ENCODE measurements at regions not wholly inside any gene's neighbourhood (a gene's known extent, or its start where the extent isn't known, plus 50 kb on each side); places are given as distances from the start of the nearest gene placed in this dataset.
"Not testable (repeated sequence)": the region's sequence is repeated elsewhere in the genome, so short reads cannot be mapped to it uniquely, and the experiment has no call there.

DNA sequence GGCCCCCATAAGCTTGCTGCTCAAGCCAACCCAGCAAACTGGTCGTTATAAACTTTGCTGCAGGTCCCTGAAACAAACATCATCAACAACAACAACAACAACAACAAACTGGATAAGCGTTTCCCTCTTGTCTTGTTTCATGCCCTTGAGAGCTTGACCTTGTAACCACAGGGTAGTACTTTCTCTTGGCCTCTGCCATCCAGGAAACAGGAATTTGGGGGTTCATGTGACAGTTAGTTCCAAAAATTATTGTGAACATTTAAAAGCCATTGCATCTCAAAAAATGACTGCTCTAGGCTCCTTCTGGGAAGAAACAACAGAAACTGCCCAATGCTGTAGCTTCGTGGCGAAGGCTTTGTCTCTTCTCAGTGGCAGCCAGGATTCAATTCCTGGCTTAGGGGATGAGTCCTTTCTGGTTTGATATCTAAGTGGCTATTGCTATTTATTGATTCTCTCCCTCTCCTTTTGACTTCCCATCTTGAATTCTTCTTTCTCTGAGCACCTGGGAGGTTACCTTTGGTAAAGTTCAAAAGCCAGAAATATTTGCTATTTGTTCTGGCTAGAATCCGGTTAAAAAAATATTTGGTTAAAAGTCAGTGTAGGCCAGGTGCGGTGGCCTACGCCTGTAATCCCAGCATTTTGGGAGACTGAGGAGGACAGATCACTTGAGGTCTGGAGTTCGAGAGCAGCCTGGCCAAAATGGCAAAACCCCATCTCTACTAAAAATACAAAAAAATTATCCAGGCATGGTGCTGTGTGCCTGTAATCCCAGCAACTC is 52.0 kb upstream of the CPM start:
- no peak for FAIRE-seq

- not testable (repeated sequence) for FAIRE-seq
Measured at GRCh38 chr12:68997526-68997925, 64.6 kb upstream of the CPM start.

- no peak for FAIRE-seq
Measured at GRCh38 chr12:68998041-68998440, 65.1 kb upstream of the CPM start.

- FAIRE-seq = no peak
Measured at GRCh38 chr12:69000074-69000473, 67.1 kb upstream of the CPM start.

DNA sequence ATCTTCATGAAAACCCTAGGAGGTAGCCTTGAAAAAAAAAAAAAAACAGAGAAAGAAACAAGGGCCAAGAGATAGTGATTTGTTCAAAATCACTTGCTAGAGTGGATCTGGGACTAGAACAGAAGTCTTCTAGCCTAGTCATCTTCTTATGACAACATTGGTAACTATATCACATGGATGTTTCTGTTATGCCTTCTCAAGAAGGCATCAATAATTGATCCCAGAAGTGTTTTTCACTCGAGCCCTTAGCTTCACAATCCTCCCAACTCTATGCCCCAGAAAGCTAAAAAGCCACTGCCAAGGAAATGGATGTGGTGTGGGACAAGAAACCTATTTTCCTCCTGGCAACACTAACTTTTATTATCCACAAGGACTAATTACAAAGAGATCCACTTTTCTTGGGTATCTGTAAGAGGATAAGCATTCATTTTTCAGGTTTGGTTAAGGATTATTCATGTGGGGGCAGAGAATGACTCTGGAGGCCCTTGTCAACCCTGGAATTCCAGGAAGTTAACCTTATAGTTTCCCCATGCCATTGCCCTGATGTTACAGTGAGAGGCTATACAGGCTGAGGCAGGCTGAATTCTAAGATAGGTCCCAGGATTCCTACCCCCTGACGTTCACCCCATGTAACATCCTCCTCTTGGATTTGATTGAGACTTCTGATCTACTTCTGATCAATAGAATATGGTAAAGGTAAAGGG is 67.7 kb upstream of the CPM start:
- no peak for FAIRE-seq

- FAIRE-seq = no peak
Measured at GRCh38 chr12:69001251-69001650, 68.3 kb upstream of the CPM start.

- FAIRE-seq = no peak
Measured at GRCh38 chr12:69002969-69003368, 70.0 kb upstream of the CPM start.

GRCh38 chr12:69003991-69004390 is 71.0 kb upstream of the CPM start:
- no peak for FAIRE-seq

DNA sequence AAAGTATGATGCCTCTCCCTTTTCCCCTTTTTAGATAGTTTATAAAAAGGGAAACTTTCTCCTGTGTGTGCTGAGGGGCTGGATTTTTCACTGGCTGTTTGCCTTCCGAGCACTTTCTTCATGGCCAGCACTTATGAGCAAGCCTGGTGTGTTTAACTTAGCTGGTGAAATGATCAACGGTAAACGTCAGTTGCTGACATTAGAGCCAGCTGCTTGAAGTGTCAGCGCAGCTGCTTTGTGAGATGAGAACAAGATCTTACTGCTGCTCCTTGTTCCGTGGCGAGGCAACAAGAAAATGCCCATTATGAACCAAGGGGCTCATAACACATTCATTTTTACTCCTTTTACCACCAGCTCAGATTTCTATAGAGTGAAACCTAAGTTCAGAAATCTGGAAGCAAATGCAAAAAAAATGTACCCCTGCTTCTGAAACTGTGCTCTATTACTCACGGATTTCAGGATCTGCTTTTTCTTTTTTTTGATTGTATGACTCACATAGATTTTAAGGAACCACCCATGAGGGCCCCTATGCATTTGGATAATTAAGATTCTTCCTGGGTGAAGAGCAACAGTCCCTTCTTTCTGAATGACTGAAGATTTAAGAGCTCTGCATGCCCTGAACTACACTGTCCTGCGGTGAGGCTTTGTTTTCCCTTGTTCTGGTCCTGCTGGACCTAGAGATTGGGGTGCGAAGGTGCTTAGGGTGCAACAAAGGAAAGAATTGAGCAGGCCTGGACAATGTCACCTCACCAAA is 74.3 kb upstream of the CPM start:
- FAIRE-seq = peak; percentile 93

GRCh38 chr12:69007855-69008351 is 74.9 kb upstream of the CPM start:
- FAIRE-seq = no peak

DNA sequence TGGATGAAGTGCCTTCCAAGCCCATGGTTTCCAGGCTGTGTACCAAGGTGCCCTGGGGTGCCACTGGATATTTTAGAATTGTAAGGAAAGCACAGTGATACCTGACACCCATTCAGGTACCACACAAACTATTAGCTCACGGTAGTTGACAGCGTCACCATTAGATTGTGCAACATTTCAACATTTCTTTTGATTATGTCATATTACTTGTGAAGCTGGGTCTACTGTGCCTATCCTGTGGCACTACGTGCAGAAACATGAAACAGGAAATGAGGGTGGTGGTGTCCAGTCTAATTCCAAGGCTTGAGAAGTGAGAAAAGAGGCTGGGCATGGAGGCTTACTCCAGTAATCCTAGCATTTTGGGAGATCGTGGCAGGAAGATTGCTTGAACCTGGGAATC is 75.5 kb upstream of the CPM start:
- FAIRE-seq = no peak

DNA sequence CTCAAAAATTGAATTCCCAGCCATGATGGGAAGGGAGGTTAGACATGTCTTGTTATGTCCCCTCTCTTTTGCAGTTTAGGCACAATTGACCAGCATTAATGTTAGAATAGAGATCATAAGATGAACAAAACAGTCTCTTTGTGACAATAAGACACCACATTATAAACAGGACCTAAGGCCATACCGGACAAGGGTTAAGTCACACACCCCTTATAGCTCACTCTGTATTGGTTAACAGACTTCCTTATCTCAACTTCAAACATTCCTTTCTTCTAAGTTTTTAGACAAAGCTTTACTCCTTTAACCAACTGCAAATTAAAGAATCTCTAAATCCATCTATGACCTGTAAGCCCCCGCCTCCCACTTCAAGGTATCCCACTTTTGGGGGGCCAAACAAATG is 81.1 kb upstream of the CPM start:
- no peak for FAIRE-seq

DNA sequence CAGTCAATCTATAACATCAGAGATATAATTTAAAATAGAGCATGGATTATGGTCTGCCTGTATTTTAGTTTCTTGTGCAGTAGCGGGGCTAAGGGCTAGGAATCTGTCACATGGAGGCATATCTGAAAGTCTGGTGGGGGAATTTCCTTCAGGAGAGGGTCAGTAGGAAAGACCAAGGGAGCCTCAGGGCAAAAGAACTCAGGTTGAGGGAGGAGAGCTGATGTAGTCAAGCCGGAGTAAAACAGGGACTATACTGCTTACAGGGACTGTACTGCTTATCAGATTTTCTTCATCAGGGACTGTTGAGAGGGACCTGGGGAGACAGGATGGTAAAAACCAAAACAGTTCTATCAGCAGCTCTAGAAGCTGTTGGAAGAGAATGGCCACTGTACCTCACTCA is 82.0 kb upstream of the CPM start:
- FAIRE-seq = no peak

DNA sequence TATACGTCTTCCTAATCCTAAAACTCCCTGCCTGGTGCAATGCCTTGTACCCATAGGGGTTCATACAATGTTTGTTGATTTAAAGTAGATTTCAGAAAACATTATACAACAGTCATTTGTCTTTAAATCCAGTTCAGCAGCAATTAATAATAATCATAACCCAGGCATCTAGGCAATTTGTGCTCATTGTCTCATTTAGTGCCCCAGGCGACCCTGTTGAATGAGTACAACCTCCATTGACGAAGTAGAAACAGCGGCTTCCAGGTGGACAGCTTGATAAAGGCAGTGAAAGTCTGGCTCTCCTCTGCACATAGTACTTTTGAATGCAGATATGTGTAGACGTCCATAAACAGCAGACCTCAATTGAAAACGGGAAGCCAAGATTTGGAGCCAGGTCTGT is 82.9 kb upstream of the CPM start:
- FAIRE-seq = no peak

GRCh38 chr12:69019082-69019481 is 86.1 kb upstream of the CPM start:
- no peak for FAIRE-seq

DNA sequence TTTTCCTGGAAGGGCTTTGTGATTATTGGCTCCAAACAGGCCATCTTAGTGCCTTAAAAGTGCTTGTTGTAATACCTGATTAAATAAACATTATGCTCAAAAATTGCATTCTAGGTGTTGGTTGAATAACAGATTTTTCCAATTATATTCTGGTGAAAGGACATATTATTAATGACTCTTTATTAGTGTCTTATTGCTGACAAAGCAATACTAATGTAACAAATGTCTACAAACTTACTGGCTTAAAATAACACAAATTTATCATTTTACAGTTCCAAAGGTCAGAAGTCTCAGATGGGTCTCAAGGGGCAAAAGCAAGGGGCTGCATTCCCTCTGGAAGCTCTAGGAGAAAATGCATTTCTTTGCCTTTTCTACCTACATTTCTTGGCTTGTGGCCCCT is 86.9 kb upstream of the CPM start:
- no peak for FAIRE-seq

GRCh38 chr12:69022674-69023073 is 89.7 kb upstream of the CPM start:
- no peak for FAIRE-seq

DNA sequence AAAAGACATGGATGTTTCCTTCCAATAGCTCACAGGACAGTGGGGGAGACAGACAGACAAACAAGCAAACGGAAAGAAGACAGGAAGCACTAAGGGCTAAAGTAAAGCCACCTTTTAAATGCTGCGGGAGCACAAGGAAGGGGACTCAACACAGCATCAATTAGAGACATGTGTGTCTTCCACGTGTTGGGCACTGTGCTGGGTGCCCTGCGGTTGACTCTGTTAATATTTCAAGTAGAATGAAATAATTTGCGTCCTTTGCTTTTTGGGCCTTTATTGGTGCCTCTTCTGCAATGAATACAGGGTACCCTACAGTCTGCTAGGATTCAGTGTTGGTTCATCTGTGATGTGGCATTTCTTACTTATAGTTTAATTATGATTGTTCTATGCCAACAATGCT is 90.9 kb upstream of the CPM start:
- no peak for FAIRE-seq

GRCh38 chr12:69024413-69024812 is 91.4 kb upstream of the CPM start:
- peak; percentile 45 for FAIRE-seq

DNA sequence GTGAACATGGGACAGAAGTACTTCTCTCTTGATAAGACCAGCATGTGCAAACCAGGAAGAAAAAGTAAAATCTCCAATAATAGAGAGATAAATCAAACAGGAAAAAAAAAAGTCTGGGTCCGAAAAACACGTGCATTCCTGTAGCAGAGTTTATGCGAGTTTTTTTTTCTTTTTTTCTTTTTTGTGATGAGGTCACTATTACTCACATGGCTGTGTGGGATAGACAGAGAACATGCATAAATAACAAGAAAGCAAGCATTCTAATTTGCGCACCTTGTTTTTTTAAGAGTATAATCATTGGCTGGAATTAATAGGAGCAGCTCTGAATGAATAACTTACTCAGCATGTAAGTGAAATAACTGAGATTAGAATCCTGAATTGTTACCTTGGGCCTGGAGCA is 91.9 kb upstream of the CPM start:
- no peak for FAIRE-seq

GRCh38 chr12:69026336-69026735 is 93.4 kb upstream of the CPM start:
- no peak for FAIRE-seq

DNA sequence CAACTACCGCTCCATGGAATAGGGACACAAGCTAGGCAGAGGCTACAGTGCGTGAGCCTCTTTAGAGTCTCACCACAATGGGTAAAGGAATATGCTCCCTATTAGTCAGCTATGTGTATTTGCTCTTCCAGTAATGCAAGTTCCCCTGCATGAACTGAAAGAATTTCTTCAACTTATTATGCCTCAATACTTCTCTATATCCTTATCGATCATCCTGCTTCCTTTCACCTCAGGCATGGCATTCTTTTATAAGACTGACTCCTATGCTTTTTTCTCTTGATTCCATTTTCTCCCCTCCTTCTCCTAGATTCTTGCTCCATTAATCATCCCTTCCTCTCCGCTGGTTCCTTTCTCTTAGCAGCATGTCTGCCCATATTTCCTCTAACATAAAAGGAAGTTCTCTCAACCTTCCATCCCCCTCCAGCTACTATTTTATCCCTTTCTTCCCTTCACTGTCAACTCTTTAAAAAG is 94.5 kb upstream of the CPM start:
- FAIRE-seq = no peak

DNA sequence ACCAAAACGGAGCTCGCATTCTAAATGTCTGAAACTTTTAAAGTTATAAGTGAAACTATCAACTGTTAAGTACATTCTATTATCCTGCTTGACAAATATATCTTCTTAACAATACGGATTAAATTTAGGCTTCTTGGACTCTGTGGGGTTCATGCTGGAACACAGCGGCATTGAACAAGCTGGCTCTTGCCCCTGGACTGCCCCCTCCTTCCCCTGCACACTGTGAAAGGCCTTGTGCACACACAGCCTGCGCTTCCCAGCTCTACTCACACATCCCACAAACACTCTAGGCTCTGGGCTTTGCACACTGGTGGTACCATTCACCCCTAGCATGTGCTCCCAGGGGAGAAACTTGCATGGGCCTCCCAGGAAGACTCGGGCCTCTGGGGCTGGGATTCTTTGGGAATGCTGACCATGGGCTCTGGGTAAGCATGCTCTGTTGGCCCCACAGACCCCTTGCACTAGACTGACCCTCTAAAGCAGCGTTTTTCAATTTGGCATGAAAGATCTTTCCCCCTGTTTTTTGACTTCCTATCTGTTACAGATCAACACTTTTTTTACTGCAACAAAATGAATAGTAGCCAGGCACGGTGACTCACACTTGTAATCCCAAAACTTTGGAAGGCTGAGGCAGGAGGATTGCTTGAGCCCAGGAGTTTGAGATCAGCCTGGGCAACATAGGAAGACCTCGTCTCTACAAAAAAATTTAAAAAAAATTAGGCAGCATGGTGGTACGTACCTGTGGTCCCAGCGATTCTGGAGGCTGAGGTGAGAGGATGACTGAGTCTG is 96.2 kb upstream of the CPM start:
- no peak for FAIRE-seq
